ENCODE measurements at regions not wholly inside any gene's neighbourhood (a gene's known extent, or its start where the extent isn't known, plus 50 kb on each side); places are given as distances from the start of the nearest gene placed in this dataset.

- no peaks in the 10 kb centered on the region for H3K27me3 Mint-ChIP-seq (ENCODE audit: insufficient read depth, unreplicated experiment)
- no peak overlapping the region for H3K4me3 Mint-ChIP-seq (ENCODE audit: unreplicated experiment)
- no TSS peak for BruUV-seq (replicated peaks)
- peaks cover 8% of the 10 kb centered on the region for H3K9me3 Mint-ChIP-seq (ENCODE audit: unreplicated experiment)
- no peak for DNase-seq (ENCODE audit: unreplicated experiment)
- ChIA-PET CTCF (interaction anchor here (0.7 kb wide), 1 partner anchor 96 kb away, joined by 3 read pairs; no protein-coding TSS in a partner anchor), POLR2A (no interaction called here)
- intact Hi-C loops (cut with micrococcal nuclease) = no loop called here
- TF ChIP-seq CTCF (IDR thresholded peaks at IDR 0.05; ENCODE audit: unreplicated experiment) = no peak
- H3K36me3 Mint-ChIP-seq (ENCODE audit: insufficient read depth, unreplicated experiment) = no peaks in the 10 kb centered on the region
- no peak overlapping the region for H3K27ac Mint-ChIP-seq (ENCODE audit: low read depth, unreplicated experiment)
- no peaks in the 10 kb centered on the region for H3K4me1 Mint-ChIP-seq (ENCODE audit: insufficient read depth, unreplicated experiment)
These were observed 454.3 kb upstream of the CTNND2 start for GRCh38 chr5:12358371-12359090.

GRCh38 chr5:12357626-12358025 lies 453.4 kb upstream of the CTNND2 start:
- intact Hi-C loops (cut with micrococcal nuclease) = no loop called here
- Mint-ChIP-seq H3K4me3 (ENCODE audit: unreplicated experiment) (no peak overlapping the region), H3K36me3 (ENCODE audit: insufficient read depth, unreplicated experiment) (no peaks in the 10 kb centered on the region), H3K27me3 (ENCODE audit: insufficient read depth, unreplicated experiment) (no peaks in the 10 kb centered on the region), H3K27ac (ENCODE audit: low read depth, unreplicated experiment) (no peak overlapping the region), H3K4me1 (ENCODE audit: insufficient read depth, unreplicated experiment) (no peaks in the 10 kb centered on the region), H3K9me3 (ENCODE audit: unreplicated experiment) (peaks cover 8% of the 10 kb centered on the region)
- ChIA-PET POLR2A (no interaction called here), CTCF (no interaction called here)
- TF ChIP-seq CTCF (IDR thresholded peaks at IDR 0.05; ENCODE audit: unreplicated experiment) = no peak
- DNase-seq (ENCODE audit: unreplicated experiment) = no peak
- no TSS peak for BruUV-seq (replicated peaks)

GRCh38 chr5:12354686-12355085 lies 450.4 kb upstream of the CTNND2 start:
- no peak for DNase-seq (ENCODE audit: unreplicated experiment)
- BruUV-seq (replicated peaks) = no TSS peak
- intact Hi-C loops (cut with micrococcal nuclease) = no loop called here
- Mint-ChIP-seq H3K4me1 (ENCODE audit: insufficient read depth, unreplicated experiment) (no peaks in the 10 kb centered on the region), H3K9me3 (ENCODE audit: unreplicated experiment) (peaks cover 8% of the 10 kb centered on the region), H3K4me3 (ENCODE audit: unreplicated experiment) (no peak overlapping the region), H3K36me3 (ENCODE audit: insufficient read depth, unreplicated experiment) (no peaks in the 10 kb centered on the region), H3K27ac (ENCODE audit: low read depth, unreplicated experiment) (no peak overlapping the region), H3K27me3 (ENCODE audit: insufficient read depth, unreplicated experiment) (no peaks in the 10 kb centered on the region)
- CTCF ChIA-PET = interaction anchor here (1.3 kb wide), 1 partner anchor 9 kb away, joined by 4 read pairs; no protein-coding TSS in a partner anchor
- POLR2A ChIA-PET = no interaction called here
- no peak for TF ChIP-seq CTCF (IDR thresholded peaks at IDR 0.05; ENCODE audit: unreplicated experiment)

DNA sequence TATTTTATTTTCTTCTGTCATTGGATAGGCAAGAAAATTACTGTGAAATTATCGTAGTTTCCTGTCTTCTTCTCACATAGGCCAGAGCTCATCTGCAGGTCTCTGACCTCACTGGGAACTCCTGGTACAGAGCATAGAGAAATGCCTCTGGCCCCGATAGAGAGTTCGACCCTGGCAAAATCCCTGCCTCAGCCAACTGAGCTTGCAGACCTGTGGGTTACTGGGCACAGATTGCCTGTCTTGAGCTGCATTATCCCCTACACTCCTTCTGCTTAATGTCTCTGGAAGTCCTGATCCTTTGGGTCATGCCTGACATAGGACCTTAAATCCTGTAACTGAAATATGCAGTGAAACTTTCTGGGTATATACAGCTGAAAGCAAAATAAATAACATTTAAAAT lies 439.3 kb upstream of the CTNND2 start:
- H3K9me3 Mint-ChIP-seq (ENCODE audit: unreplicated experiment) = no peaks in the 10 kb centered on the region
- H3K36me3 Mint-ChIP-seq (ENCODE audit: insufficient read depth, unreplicated experiment) = no peaks in the 10 kb centered on the region
- no peak overlapping the region for H3K27ac Mint-ChIP-seq (ENCODE audit: low read depth, unreplicated experiment)
- H3K4me1 Mint-ChIP-seq (ENCODE audit: insufficient read depth, unreplicated experiment) = no peaks in the 10 kb centered on the region
- no peak for DNase-seq (ENCODE audit: unreplicated experiment)
- no peak overlapping the region for H3K4me3 Mint-ChIP-seq (ENCODE audit: unreplicated experiment)
- ChIA-PET POLR2A (interaction anchor here (0.6 kb wide), 1 partner anchor 1014 kb away, joined by 3 read pairs; no protein-coding TSS in a partner anchor), CTCF (interaction anchor here (0.7 kb wide), 1 partner anchor 1154 kb away, joined by 3 read pairs; no protein-coding TSS in a partner anchor)
- intact Hi-C loops (cut with micrococcal nuclease) = no loop called here
- no peak for TF ChIP-seq CTCF (IDR thresholded peaks at IDR 0.05; ENCODE audit: unreplicated experiment)
- H3K27me3 Mint-ChIP-seq (ENCODE audit: insufficient read depth, unreplicated experiment) = no peaks in the 10 kb centered on the region
- no TSS peak for BruUV-seq (replicated peaks)

All from MCF 10A (cell line).